H1 (cell line): ENCODE measurements at regions not wholly inside any gene's neighbourhood (a gene's known extent, or its start where the extent isn't known, plus 50 kb on each side); places are given as distances from the start of the nearest gene placed in this dataset.

ENCODE experiments used
- ATF2 ChIP-seq: IDR thresholded peaks from 2 replicates; pipeline ENCODE4 v1.6.1; 2012; ENCODE audit warnings: low read length, inconsistent platforms
- CTCF ChIP-seq, 3 experiments: IDR thresholded peaks; 1 replicate in 2 of 3; 2 replicates in 1 of 3; pipeline versions ENCODE4 v1.5.1 to v1.6.1; 2011; ENCODE audit warnings: low read length in 3 of 3, mild to moderate bottlenecking in 3 of 3, inconsistent platforms in 2 of 3, low read depth in 1 of 3, moderate library complexity in 1 of 3; ENCODE audit not compliant: insufficient read depth in 1 of 3; ENCODE audit errors: control extremely low read depth in 1 of 3
- EGR1 ChIP-seq: IDR thresholded peaks from 2 replicates; pipeline ENCODE4 v1.6.1; 2011; ENCODE audit warnings: low read depth, low read length, borderline replicate concordance
- EP300 ChIP-seq, 2 experiments: IDR thresholded peaks; 1 replicate in 1 of 2; 2 replicates in 1 of 2; pipeline ENCODE4 v1.6.1; 2011 to 2012; ENCODE audit warnings: low read depth in 2 of 2, low read length in 2 of 2, mild to moderate bottlenecking in 2 of 2, borderline replicate concordance in 1 of 2, inconsistent platforms in 1 of 2, moderate library complexity in 1 of 2
- GABPA ChIP-seq: IDR thresholded peaks from 2 replicates; pipeline ENCODE4 v1.6.1; 2011; ENCODE audit warnings: mild to moderate bottlenecking, low read length, moderate library complexity, borderline replicate concordance; ENCODE audit not compliant: insufficient read depth
- NRF1 ChIP-seq: IDR thresholded peaks from 2 replicates; pipeline ENCODE4 v1.6.1; 2011; ENCODE audit warnings: mild to moderate bottlenecking, low read depth, low read length, improper control_type of control experiment
- POLR2A ChIP-seq, 2 experiments: IDR thresholded peaks; 1 replicate in 1 of 2; 2 replicates in 1 of 2; pipeline ENCODE4 v1.6.1; 2011; ENCODE audit warnings: low read depth in 2 of 2, low read length in 2 of 2, mild to moderate bottlenecking in 2 of 2; ENCODE audit errors: control extremely low read depth in 1 of 2
- POLR2AphosphoS5 ChIP-seq: IDR thresholded peaks from 2 replicates; pipeline ENCODE4 v1.6.1; 2011; ENCODE audit warnings: low read depth, low read length
- RAD21 ChIP-seq, 2 experiments: IDR thresholded peaks in 1 of 2; conservative IDR thresholded peaks in 1 of 2; 2 replicates each; pipeline ENCODE4 v1.6.1; 2011; ENCODE audit warnings: low read depth in 2 of 2, low read length in 2 of 2, improper control_type of control experiment in 1 of 2, inconsistent platforms in 1 of 2, mild to moderate bottlenecking in 1 of 2, moderate library complexity in 1 of 2
- SAP30 ChIP-seq: fragments of 300-600 bp; sonication (generic); IDR thresholded peaks from 2 replicates; pipeline ENCODE4 v1.7.1; 2012; ENCODE audit warnings: low read length, moderate library complexity, mild to moderate bottlenecking, inconsistent platforms; ENCODE audit not compliant: insufficient read depth, insufficient replicate concordance
- TCF12 ChIP-seq: IDR thresholded peaks from 2 replicates; pipeline ENCODE4 v1.6.1; 2011; ENCODE audit warnings: low read depth, mild to moderate bottlenecking, low read length

GRCh38 chr3:59338934-59339333, 289.1 kb upstream of the CFAP20DC start:
- TF ChIP-seq POLR2A (IDR thresholded peaks at IDR 0.05; ENCODE audit: control extremely low read depth in 1 of 2, low read depth in 2 of 2, low read length in 2 of 2): no peak
- TF ChIP-seq POLR2AphosphoS5: no peak
- no peak for TF ChIP-seq CTCF (IDR thresholded peaks at IDR 0.05; ENCODE audit: control extremely low read depth in 1 of 3, insufficient read depth in 1 of 3, low read depth in 1 of 3, low read length in 3 of 3)
- no peak for TF ChIP-seq EGR1
- no peak for TF ChIP-seq EP300 (IDR thresholded peaks at IDR 0.05; ENCODE audit: borderline replicate concordance in 1 of 2, low read depth in 2 of 2, low read length in 2 of 2)
- no peak for TF ChIP-seq NRF1
- no peak for TF ChIP-seq SAP30
- no peak for TF ChIP-seq TCF12
- no peak for TF ChIP-seq RAD21 (IDR thresholded peaks at IDR 0.05 in 1 of 2, conservative IDR thresholded peaks at IDR 0.05 in 1 of 2; ENCODE audit: low read depth in 2 of 2, low read length in 2 of 2)
- no peak for TF ChIP-seq GABPA
- TF ChIP-seq ATF2: no peak
